ENCODE measurements at regions not wholly inside any gene's neighbourhood (a gene's known extent, or its start where the extent isn't known, plus 50 kb on each side); places are given as distances from the start of the nearest gene placed in this dataset.
"Not testable (repeated sequence)": the region's sequence is repeated elsewhere in the genome, so short reads cannot be mapped to it uniquely, and the experiment has no call there.

- no peak for DNase-seq
Measured at GRCh38 chr4:60565558-60565957, 634.6 kb upstream of the ADGRL3 start.

GRCh38 chr4:60575336-60575735 is 624.8 kb upstream of the ADGRL3 start:
- no peak for DNase-seq

DNA sequence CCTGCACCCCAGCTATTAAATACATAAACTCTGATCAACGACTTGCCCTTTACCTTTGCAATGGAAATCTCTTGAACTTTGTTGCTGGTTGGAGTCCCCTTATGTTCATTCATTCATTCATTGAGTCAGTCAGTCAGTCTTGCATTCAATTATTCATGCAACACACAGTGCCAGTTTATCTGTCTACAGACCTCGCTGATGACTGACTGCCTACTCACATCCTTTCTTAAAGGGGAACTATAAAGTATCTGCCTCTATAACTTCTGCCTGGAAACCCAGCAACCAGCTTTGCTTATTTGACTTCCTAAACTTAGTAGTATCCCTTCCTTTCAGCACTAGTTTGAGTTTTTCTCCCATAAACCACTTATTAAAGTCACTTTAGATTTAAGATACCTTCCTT is 620.8 kb upstream of the ADGRL3 start:
- DNase-seq = no peak

GRCh38 chr4:60581919-60582536 is 618.1 kb upstream of the ADGRL3 start:
- DNase-seq = no peak

DNA sequence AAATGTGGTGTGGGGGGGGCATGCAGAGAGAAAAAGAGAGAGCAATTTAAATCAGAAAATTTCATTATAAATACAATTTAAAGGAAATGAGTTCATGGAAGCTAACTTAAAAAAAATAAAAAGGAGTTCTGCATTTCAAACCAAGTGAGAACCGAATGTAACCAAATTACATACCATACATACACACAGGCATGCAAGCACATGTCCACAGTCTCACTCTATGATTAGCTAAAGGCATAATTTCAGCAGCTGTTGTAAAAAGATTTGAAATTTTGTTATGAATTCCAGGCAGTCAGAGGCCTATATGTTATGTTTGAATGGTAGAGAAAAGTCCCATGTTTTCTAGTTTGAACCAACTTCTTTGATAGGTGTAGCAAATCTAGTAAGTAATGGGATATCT is 611.6 kb upstream of the ADGRL3 start:
- DNase-seq = no peak

GRCh38 chr4:60589425-60589824 is 610.7 kb upstream of the ADGRL3 start:
- DNase-seq = no peak

- DNase-seq = no peak
Measured at GRCh38 chr4:60590116-60590515, 610.0 kb upstream of the ADGRL3 start.

DNA sequence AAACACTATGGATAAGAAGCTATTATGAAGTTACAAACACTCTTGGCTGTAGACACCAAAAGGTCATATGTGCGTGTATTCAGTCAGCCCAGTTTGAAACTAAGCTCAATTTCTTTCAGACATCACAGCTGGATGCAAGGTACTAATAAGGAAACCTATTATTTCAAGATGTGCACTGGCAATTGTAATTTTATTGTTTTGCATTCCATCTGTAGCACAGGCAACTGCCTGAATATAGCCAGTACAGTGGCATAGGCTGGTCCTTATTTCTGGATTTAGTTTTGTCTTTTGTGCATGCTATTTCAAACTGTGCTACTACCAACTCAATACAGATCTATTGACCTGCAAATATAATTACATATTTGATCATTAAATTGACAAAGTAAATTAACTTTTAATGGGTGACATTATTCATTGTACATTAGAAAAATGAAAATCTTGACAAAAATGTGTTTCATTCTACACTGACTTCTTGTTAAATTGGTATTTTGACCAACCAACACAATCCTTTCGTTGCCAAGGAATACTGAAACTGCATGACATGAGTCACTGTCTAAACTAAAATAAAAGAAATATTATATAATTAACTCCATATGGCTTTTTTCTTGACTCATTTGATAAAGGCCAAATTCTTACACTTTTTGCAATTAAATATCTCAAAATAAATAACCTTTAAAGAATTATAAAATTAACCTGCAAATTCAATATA is 594.3 kb upstream of the ADGRL3 start:
- peak in 1 of 2 experiments; percentile 1 for DNase-seq

GRCh38 chr4:60611762-60612496 is 588.2 kb upstream of the ADGRL3 start:
- no peak for DNase-seq

DNA sequence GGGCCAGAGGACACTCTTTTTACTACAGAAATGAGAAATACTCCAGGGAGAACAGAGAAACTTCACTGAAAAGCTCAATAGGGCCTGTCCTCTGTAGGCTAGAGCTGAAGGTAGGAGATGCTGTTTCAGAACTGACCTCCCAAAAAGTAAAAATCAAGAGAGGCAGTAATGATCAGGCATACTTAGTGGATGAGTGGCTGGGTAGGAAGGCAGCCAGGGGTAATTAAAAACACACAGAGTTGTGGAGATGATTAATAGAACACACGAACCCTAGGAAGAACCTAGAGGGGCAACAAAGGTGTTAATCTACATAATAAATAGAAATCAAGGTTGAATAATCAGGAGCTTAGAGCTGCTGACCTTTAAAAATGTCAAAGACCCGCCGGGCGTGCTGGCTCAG is 582.4 kb upstream of the ADGRL3 start:
- DNase-seq = no peak

- no peak for DNase-seq
Measured at GRCh38 chr4:60619531-60620305, 580.4 kb upstream of the ADGRL3 start.

DNA sequence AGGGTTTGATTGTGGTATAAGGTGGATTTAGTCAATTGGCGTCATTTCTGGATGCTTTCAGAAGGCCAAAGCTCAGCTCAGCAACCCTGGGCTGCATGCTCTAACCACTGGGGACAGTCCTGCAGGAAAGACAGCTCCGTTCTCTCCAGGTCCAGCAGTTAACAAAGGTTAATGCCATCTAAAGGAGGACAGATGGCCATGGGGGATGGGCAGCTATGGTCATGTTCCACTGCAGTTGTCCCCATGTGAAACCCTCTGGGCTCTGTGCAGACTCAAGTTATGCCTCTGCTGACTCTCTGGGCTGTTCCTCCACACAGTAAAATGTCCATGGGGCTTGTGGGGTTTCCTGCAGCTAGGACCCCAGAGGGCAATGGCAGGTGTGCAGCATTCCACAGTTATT is 562.1 kb upstream of the ADGRL3 start:
- DNase-seq = no peak

- DNase-seq = no peak
Measured at GRCh38 chr4:60648774-60649173, 551.4 kb upstream of the ADGRL3 start.

DNA sequence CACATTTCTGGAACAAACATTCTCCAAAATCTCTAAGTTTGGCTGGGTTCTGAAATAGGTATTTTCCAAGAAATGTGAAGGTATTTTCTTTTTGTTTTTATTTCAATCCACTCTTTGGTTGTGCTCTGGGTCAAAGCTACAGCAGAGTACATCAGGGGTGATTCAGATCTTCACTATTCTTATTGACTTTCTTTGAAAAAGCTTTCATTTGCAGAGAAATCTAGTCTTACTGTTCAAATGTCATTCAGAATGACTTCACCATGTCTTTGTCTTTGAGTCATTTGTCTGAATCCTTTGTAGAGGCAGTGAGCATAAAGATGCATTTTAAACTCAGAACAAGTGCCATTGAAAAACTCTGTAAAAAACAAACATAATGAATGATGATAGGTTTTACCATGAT is 547.2 kb upstream of the ADGRL3 start:
- no peak for DNase-seq

DNA sequence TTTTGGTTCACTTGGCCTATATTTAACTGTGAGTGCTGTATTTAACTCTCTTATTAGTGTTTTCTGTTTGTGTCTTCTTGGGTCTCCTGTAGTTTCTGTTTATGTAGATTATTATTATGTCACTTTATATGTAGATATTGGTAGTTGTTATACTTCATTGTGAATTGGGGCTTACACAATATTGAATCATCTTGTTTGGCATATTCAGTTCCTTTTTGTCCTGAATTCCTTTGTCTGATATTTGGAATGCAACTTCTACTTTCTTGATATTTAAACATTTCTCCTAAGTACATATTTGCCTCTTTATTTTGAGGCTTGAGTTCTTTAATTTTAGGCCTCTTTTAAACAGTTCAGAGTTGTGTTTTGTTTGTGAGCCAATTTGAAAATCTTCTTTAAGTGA is 544.8 kb upstream of the ADGRL3 start:
- no peak for DNase-seq

DNA sequence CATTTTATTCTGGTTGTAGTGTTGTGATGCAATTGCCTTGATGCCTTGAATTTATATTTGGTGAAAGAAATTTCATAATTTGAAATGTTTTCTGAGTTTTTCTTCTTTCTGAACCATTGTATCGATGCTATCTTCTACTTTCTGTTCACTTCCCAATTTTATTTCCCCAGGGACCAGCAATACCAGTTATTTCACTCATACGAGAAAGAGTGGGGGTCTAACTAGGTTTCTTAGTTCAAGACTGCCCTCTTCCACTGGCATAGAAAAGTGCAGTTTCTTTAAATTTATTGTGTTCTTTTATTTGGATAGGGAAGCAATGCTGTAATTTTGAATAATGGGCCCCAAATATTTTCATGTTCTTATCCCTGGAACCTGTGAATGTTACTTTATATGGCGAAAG is 544.0 kb upstream of the ADGRL3 start:
- peak in 1 of 2 experiments; percentile 9 for DNase-seq

DNA sequence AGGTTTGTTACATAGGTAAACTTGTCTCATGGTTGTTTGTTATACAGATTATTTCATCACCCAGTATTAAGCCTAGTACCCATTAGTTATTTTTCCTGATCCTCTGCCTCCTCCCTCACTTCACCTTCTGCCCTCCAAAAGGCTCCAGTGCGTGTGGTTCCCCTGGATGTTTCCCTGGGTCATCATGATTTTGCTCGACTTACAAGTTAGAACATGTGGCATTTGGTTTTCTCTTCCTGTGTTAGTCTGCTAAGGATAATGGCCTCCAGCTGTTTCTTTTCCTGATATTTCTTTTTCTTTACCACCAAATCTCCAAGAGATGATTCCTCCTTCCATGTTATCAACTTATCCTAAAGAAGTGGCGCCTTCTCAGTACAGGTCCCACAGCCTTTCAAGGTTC is 543.1 kb upstream of the ADGRL3 start:
- DNase-seq = no peak

DNA sequence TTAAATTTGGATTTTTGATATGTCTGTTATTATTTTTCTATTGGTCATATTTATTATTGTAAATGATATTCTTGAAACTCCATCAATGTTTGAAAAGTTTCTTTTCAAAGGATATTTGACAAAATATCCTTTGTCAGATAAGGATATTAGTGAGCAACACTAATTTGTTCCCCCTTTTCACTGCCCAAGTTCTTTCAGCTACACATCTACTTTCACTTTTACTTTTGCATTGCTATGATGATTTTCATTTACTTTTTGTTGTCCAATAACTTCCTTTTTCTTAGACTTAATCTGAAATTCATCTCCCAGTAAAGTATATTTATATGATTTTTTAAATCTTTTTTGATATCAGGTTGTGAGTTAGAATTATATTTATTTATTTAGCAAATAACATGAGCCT is 542.3 kb upstream of the ADGRL3 start:
- no peak for DNase-seq

DNA sequence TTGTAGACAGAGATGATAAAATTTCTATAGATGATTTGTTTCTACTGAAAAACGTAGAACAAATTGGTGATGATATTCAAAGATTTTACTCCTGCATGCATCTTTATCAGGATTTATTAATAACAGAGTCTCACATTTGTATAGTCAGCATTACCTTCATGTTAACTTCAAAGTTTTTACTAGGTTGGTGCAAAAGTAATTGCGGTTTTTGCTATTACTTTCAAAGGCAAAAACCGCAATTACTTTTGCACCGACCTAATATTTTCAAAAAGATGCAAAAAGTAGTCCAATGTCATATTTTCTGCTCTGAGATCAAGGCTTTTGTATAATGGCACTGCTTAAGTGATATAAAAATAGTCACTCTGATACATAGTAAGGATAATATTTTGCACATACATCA is 536.4 kb upstream of the ADGRL3 start:
- no peak for DNase-seq

DNA sequence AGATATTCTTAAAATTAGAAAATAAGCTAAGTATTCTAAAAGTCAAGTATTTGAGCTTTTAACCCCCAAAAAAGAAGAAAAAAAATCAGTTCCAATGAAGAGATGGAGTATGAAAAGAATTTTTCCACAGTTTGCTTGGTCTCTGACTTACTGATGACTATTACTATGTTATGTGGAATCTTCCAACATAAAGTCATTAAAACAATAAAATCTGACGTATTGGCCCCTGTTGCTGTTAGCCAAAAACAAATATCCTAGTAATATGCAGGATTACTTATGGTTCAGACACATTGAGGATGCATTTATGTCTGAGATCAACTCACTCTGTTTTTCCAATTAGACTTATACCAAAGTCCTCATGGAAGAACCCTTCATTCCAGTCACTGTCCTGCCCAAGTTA is 517.2 kb upstream of the ADGRL3 start:
- DNase-seq = no peak

DNA sequence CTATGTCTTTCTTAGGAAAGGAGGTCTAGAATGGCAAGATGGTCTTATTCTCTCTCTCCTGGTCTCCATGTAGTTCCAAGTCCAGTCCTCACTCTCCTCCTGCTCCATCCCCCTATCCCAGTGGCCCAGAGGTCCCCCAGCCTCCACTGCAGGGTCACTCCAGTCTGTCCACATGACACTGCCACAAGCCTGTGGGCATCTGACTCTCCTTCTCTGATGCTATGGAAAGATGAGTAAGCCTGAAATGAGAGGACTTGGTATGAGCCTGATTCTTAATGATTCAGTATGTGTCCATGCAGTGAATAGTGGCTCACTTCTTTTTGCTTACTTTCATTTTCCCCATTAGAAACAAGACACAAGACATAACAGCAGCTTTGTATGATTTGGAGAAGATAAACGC is 516.8 kb upstream of the ADGRL3 start:
- DNase-seq = no peak

DNA sequence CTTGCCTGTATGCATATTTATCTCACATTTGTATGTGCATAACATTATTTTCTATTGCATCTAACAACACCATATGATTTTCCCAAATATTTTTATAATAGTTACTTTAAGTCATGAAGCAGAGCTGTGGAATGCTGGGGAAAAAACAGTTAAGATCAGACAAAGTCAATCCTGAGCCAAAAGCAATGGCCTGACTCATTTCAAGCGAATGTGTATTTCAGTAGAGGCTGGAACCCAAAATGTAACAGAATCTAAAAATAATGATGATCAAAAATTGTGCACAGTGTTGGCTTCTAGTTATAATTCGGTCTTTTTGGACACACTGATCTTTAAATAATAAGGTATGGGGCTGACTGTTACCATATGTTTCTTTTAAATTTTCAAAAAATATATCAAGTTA is 516.2 kb upstream of the ADGRL3 start:
- no peak for DNase-seq

GRCh38 chr4:60696062-60696461 is 504.1 kb upstream of the ADGRL3 start:
- not testable (repeated sequence) for DNase-seq

- no peak for DNase-seq
Measured at GRCh38 chr4:60709061-60709460, 491.1 kb upstream of the ADGRL3 start.

Measured in NCI-H2081 (cell line).